SU-DHL-6 (cell line): ENCODE measurements at regions not wholly inside any gene's neighbourhood (a gene's known extent, or its start where the extent isn't known, plus 50 kb on each side); places are given as distances from the start of the nearest gene placed in this dataset.

Experiments used
- EZH2phosphoT487 ChIP-seq: fragments of 200-600 bp; sonication (generic), shearing (Covaris generic); conservative IDR thresholded peaks from 2 replicates; pipeline ENCODE4 v1.6.1; 2018; ENCODE audit warnings: mild to moderate bottlenecking, antibody characterized with exemption, low read length, moderate library complexity, mixed read lengths
- TF ChIP-seq, protein P1 (sequence below): fragments of 200-600 bp; sonication (generic); IDR thresholded peaks from one replicate; pipeline ENCODE4 v1.5.1; 2017; ENCODE audit warnings: antibody characterized with exemption, mild to moderate bottlenecking, low read length, moderate library complexity; ENCODE audit not compliant: insufficient read depth, poor library complexity, severe bottlenecking

DNA sequence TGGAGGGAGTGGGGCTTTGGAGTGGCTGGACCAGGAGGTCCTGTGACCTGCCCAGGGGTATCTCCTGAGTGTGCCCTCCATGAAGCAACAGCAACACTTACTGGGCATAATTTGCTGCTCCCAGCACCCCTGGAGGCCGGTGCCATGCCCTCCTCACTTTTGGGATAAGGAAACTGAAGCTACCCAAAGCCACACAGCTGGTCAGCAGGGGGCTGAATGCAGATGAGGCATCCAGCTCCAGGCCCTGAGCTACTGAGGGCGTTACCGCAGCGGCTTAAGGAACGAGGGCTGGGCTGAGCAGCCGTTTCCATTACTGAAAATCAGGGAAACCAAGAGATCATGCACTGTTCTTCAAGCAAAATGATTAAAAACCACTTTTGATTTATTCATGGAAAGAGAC is 408.9 kb downstream of the GLRX3 start:
- TF ChIP-seq, protein P1, sequence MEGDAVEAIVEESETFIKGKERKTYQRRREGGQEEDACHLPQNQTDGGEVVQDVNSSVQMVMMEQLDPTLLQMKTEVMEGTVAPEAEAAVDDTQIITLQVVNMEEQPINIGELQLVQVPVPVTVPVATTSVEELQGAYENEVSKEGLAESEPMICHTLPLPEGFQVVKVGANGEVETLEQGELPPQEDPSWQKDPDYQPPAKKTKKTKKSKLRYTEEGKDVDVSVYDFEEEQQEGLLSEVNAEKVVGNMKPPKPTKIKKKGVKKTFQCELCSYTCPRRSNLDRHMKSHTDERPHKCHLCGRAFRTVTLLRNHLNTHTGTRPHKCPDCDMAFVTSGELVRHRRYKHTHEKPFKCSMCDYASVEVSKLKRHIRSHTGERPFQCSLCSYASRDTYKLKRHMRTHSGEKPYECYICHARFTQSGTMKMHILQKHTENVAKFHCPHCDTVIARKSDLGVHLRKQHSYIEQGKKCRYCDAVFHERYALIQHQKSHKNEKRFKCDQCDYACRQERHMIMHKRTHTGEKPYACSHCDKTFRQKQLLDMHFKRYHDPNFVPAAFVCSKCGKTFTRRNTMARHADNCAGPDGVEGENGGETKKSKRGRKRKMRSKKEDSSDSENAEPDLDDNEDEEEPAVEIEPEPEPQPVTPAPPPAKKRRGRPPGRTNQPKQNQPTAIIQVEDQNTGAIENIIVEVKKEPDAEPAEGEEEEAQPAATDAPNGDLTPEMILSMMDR, result no peak
- TF ChIP-seq EZH2phosphoT487, result no peak
